Activated CD4-positive, alpha-beta T cell treated with anti-CD3 and anti-CD28 coated beads, Interleukin-2, amount 50 U/mL, for 16 hours (primary cell): ENCODE measurements at regions not wholly inside any gene's neighbourhood (a gene's known extent, or its start where the extent isn't known, plus 50 kb on each side); places are given as distances from the start of the nearest gene placed in this dataset.
"Not testable (repeated sequence)": the region's sequence is repeated elsewhere in the genome, so short reads cannot be mapped to it uniquely, and the experiment has no call there.

ENCODE experiments used
- DNase-seq: peaks from one replicate; pipeline ENCODE4 v3.0.0-alpha.2; 2020

DNA sequence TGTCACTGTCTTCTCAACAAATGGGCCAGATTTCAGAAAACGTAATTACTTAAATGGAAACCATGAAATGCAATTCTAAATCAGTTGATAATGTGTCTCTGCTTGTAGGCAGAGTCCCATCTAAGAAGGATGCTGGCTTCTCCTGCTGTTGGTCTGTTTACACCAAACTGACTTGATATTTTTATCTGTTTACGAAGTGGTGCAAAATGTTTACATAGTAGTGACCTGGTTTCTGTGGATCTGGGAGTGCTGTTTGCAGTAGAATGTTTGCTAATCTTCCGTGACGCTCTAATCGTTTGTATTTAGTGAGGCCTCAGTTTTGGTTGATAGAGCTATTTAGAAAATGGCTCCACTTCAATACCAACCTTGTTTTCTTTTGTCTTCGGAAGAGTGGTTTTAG, 213.5 kb downstream of the VEGFC start:
- DNase-seq: no peak

DNA sequence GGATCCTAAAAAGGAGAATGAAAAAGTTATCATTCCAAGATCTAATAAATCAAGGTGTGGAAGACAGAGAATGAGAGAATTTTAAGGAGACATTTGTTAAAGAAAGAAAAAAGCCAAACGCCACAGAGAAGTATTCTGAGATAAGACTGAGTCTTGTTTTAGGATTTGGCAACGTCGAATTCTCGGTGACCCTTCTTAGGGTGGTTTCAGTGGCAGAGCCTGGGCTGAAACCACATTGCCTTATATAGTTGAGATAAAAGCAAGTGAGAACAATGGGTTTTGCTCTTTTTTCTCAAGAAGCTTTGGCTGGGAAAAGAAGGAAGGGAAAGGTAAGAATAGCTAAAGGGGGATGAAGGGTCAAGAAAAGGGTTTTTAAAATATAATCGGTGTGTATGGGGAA, 209.4 kb downstream of the VEGFC start:
- no peak for DNase-seq

DNA sequence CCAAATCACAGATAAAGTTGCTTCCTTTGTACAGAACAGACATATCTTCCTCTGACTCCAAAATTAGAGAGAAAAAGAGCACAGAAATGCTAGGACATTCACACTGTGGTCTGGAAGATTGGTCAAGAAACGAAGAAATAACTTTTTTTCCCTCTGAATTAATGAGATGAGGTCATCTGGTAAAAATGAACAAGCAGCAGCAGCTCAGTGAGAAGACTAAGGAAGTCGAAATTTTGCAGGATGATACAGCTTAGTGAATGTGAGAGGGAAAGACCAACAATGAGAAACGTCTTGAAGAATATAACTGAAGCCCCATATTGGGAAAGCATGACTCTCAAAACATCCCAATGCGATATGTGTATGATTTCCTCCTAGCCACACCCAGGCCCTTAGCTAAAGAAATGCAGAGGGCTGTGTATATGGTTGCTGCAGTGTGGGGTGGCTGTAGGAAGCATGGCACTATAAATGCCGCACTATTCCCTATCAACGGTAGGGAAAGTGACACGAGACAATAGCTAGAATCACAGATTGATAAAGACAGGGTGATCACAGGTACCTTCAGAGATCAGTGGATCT, 208.6 kb downstream of the VEGFC start:
- no peak for DNase-seq

DNA sequence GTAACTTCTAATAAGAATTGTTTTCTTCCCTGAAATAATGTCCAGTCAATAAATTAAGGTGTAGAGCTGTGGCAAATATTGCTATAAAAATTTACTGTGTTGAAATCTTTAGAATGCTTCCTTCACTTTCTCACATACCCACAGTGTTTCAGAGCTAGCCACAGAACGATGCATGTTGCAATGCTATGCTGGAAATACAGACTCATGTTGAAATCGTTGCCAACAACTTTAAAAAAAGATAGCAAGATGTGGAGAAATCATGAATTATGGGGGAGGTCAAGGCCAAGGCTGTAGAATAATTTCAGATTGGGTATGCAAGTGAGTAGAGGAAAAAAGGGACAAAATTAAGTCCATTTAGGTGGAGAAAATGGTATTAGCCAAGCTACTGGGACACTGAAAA, 204.8 kb downstream of the VEGFC start:
- no peak for DNase-seq

DNA sequence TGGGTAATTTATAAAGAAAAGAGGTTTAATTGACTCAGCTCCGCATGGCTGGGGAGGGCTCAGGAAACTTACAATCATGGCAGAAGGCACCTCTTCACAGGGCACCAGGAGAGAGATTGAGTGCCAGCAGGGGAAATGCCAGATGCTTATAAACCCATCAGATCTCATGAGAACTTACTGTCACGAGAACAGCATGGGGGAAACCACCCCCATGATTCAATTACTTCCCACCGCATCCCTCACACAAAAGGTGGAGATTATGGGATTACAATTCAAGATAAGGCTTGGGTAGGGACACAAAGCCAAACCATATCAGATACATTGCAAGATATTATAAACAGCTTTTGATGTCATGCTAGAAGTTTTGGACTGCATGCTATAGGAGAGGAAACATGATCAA, 204.3 kb downstream of the VEGFC start:
- no peak for DNase-seq

DNA sequence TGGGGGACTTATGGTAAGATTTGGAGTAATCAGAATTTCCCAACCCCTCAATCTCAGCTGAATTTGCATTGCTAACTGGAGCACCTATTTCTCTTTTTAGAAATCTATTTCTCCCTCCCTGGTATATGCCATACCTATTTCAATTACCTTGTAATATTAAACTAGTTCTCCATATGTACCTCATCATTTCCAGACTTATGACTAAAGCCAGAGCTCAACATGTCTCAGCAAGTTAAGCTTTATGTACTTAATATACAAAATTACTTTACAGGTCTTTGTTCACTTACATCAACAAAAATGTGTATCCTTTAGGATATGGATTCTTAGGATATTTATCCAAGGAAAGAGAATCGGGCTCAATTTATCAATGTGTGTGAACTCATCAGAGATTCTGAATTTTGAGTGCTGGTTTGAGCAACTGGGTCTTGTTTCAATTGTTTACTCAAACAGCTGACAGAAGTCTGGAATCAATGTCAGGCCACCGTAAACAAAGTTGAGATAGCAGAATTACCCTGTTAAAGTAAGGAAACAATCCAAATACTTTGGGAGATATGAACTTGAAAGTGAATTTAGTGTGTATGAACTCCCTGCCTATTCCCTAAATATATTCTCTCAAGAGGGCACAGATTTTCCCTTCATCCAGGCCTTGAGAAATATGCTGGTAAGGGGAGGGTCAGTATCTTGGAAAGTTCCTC, 199.6 kb downstream of the VEGFC start:
- DNase-seq: no peak

DNA sequence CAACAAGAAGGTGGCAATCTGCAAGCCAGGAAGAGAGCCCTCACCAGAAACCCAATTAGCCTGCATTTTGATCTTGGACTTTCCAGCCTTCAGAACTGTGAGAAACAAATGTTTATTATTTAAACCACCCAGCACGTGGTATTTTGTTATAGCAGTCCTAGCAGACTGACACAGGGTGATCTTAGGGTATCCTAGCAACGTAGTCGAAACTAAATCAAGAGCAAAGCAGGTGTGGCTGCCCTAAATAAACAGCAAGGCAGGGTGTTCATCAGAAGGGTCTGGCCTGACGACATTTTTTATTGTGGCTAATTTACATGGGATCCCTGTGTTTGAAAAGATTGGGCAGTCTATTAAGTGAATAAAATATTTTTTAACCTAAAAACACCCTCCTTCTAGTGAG, 198.8 kb downstream of the VEGFC start:
- DNase-seq: no peak

DNA sequence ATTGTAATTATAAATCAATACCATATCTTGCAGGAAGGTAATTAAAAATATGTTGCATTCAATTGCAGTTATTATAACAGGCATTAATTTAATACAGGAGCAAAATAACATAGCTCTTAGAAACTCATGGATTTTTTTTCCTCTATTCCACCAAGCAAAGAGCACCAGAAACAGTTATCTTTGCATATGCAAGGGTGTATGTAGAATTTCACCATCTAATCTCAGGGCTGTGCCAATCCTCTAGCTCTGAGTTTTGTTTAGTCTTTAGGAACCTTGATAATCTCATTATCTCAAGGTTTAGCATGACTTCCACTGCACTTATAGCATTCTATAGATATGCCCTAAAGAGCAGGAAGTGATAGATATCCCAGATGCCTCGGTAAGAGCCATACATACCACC, 197.5 kb downstream of the VEGFC start:
- DNase-seq: no peak

DNA sequence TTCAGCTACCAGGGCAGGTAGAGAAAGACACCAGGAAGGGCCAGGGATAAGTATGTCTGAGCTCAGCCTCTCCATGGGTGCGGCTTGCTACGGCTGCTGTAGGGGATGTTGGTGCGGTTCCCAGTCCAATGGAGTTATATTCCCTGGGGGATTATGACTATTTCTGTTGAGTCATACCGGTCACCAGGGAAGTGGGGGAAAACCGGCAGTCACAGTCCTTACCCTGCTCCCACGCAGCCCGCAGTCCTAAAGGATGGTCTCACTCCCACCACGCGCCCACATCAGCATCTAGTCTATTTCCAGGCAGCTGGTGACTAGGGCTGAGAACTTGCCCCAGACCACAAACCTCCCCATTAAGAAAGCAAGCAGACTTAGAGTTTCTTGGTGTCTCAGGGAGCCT, 191.6 kb downstream of the VEGFC start:
- DNase-seq: no peak

DNA sequence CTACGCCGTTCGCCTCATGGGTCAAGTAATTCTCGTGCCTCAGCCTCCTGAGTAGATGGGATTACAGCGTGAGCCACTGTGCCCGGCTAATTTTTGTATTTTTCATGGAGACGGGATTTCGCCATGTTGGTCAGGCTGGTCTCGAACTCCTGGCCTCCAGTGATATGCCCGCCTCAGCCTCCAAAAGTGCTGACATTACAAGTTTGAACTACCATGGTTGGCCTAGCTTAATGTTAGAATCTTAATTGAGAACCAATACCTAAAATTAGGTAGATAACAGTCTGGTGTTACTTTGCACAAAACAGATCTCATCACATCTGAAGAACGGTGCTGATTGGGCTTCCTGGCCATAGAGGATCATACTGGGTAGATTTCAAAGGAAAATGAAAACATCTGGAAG, 184.9 kb downstream of the VEGFC start:
- no peak for DNase-seq

DNA sequence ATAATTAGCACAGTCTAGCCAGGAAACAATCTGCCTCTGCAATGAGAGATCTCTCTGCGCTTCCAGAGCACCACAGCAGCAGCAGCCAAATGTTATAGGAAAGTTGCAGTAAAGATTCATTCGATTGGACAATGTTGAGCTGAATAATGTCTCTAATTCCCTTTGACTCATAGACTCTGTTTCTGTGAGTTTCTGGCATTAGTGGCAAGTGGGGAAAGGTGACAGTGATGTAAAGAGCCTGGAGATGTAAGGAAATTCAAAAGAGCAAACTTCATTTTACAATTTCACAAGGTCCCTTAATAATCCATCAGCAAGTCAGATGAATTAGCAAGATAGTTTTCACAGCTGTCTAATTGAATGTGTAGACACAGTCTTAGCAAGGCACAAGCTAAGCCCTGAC, 184.4 kb downstream of the VEGFC start:
- DNase-seq: no peak

DNA sequence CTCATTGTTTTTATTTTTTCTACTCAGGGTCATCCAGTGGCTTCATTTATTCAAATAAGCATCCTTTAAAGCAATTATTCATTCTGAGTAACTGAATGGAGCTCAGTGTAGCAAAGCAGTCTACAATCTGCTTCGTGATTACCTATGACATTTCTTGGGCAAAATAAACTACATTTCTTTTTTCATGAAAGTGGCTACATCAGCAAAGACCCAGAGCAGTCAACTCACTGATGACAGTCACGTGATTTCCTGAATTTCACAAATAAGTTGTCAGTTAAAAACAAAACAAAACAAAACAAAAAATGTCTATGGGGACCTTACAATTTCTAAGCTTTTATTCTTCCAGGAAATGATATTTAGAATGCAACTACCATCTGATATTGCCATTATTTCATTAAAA, 182.1 kb downstream of the VEGFC start:
- DNase-seq: no peak

DNA sequence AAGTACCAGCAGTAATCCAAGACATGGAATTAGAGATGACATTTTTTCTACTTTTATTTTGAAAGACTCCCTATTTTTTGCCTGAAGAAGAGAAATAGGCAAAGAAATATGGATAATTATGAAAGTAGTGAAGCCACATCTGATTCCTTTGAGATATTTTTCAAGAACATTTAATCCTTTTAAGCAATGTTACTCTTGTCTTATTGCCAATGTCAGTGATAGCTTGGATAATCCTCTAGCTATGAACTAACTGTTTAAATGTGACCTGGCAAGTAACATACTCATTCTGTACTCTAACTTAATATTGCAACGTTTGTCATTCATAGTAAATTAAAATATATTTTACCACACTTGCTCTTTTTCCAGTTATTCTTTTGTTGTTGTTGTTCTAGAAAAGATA, 181.3 kb downstream of the VEGFC start:
- DNase-seq: no peak

DNA sequence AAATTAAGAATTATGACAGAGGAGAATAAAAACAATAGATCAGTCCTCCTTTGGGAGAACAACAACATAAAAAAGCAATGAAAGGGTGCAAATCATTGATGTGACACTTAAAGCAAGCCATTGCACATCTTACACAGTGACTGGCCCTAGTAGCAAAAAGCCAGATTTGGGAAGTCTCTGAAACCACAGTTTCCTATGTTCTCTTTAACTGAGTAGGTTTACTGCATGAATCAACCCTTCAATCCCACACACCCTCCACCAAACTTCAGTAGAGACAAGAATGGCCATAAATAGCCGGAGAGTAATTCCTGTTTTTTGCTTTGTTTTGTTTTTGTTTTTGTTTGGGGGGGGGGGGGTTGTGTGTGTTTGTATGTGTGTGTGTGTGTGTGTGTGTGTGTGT, 180.8 kb downstream of the VEGFC start:
- DNase-seq: no peak

DNA sequence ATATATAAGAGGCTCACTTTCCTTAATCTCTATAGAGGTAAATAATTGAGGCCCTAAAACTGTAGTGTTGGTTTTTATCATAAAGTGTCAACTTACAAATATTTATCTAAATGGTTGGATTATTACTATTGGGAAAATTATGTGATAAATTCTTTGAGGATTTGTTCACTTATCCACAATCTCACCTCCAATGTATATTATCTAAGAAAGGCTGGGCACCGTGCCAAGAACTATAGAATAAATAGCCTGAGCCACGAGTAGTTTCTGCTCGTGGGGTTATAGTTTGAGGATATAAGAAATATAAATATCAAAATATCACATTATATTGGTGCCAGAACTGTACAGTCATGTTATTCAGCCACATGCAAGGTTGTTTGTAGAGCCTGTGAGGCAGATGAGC, 177.9 kb downstream of the VEGFC start:
- no peak for DNase-seq

DNA sequence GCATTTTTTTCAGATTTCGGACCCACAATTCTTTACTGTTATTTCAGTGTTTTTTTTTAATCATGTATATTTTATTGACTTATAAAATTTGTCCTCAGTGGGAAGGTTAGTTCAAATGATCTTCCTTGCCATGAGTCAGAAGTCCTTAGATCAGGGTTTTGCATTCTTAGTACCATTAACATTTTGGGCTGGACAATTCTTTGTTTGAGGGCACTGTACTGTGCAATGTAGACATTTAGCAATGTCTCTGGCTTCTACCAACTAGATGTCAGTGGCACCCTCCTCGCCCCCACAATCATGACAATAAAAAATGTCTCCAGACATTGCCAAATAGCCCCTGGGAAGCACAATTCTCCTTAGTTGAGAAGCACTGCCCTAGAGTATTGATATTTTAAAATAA, 176.6 kb downstream of the VEGFC start:
- no peak for DNase-seq

DNA sequence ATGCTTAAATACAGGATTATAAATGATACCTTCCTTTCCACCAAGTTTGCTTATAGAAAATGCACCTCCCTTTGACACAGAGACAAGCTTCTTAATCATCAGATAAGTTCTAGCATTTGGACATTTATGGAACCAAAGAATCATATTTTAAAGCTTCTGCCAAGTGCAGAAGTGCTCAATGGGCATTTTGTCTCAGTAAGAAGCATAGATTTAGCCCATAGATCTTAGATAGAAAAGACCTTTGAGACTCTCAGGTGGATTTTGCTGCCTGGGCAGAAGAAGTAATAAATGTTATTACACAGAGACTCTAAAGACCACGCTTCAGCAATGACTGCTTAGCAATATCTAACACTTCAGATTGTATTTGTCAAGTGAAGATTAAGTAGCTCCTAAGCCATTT, 174.6 kb downstream of the VEGFC start:
- DNase-seq: no peak

DNA sequence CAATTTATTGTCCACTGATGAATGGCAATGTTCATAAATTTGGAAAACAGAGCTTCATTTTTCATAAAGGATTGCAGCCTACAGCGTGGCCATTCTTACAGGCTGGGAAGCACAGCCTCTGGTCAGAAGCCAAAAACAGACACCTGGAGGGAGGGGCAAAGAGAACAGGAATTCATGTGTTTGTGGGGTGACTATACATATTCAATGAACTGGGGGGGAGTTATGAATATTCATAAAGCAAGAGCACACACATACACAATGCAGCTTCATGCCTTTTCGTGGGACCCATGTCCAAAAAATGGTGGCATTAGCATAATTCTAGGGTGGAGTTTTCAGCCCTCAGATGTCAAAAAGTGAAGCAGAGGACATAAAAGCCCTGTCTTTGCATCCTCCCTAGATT, 173.3 kb downstream of the VEGFC start:
- DNase-seq: no peak

DNA sequence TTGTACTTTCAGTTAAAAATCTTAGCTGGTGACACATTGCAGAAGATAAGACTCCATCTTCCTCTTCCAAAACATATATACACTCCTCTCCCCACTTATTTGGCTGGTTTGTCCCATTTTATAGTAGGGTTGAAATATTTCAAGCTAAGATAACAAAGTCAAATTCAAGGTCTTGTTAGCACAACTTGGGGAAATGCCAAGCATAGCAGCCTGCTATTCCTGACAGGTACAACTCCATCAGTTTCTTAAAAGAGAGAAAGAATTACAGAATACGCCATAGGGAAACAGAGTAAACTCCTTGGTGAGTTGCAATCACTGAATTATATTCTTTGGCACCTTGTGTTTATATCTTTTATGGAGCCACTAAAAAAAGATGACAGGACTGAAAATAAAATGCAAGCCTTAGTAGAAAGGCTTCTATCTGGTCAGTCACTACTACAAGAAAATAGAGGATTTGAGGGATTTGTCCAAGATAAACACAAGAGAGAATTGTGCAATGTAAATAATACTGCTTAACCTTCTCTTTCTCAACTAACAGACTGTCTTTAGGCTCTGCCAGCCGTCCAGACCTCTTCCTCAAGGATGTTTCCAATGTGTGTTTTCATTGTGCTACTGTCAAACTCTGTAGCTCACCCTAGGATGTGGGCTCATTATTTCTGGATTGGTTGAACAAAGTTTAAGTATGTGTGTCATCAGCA, 170.3 kb downstream of the VEGFC start:
- DNase-seq: no peak

DNA sequence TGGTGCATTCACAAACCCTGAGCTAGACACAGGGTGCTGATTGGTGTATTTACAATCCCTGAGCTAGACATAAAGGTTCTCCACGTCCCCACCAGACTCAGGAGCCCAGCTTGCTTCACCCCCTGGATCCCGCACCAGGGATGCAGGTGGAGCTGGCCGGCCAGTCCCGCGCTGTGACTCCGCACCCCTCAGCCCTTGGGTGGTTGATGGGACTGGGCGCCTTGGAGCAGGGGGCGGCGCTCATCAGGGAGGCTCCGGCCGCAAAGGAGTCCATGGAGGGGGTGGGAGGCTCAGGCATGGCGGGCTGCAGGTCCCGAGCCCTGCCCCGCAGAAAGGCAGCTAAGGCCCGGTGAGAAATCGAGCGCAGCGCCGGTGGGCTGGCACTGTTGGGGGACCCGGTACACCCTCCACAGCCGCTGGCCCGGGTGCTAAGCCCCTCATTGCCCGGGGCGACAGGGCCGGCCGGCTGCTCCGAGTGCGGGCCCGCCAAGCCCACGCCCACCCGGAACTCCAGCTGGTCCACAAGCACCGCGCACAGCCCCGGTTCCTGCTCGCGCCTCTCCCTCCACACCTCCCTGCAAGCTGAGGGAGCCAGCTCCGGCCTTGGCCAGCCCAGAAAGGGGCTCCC, 167.6 kb downstream of the VEGFC start:
- DNase-seq: not testable (repeated sequence)

DNA sequence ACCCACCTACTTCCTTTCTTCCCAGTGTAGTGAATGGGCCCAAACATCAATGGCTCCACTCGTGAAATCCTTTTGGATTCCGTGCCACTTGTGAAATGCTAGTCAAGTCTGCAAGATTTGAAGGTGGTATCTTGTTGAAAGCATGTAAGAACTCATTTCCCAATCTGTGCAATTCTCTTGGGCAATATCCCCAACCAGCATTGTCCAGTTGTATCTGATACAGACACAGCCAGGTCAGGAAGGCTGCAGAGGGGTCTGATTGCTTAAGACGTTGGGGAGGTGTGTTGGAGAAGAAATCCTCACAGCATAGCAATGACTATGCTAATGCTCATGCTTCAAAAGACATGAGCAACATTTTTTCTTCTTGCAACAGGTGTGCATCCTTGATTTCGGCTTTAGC, 164.8 kb downstream of the VEGFC start:
- no peak for DNase-seq

DNA sequence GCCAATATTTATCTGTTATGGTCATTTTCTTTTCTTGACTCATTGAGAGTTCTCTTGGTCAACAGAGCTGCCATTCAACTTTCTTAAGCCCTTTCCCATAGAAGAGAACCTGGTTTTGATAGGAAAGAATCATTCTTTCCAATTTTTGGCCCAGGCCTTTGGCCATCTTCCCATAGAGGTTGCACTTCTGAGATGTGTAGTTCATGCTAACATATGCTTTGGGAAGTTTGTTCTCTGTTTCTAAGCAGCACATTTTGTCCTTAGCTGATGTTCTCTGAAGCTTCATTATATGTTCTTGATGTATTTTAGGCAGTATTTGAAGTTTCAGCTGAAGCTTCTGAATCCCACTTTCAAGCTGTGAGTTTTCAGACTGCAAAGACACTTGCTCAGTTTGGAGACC, 161.1 kb downstream of the VEGFC start:
- DNase-seq: no peak
